Activated CD4-positive, alpha-beta memory T cell treated with anti-CD3 and anti-CD28 coated beads, Interleukin-2, amount 10 ng/mL, durations not matched to agents 7 days and 5 days (primary cell): ENCODE measurements at regions not wholly inside any gene's neighbourhood (a gene's known extent, or its start where the extent isn't known, plus 50 kb on each side); places are given as distances from the start of the nearest gene placed in this dataset.

Experiments used
- CTCF ChIA-PET: fragments of 350-600 bp; sonication (Branson Sonifier 250); formaldehyde crosslinking; loops from one replicate; lab custom pipeline; 2021; ENCODE audit warnings: antibody characterized with exemption, inconsistent platforms; lab: Charles Lee
- POLR2A ChIA-PET: fragments of 350-600 bp; sonication (Branson Sonifier 250); formaldehyde crosslinking; loops from one replicate; lab custom pipeline; 2021; ENCODE audit warnings: antibody characterized with exemption; lab: Charles Lee
- DNase-seq: peaks from one replicate; pipeline ENCODE4 v3.0.0-alpha.2; 2020
- H3K27ac Mint-ChIP-seq: one replicate; pipeline ENCODE4 v1.8.0; 2021; ENCODE audit warnings: mild to moderate bottlenecking, mixed read lengths
- H3K27me3 Mint-ChIP-seq: one replicate; pipeline ENCODE4 v1.8.0; 2021; ENCODE audit warnings: mixed read lengths
- H3K36me3 Mint-ChIP-seq: one replicate; pipeline ENCODE4 v1.8.0; 2021; ENCODE audit warnings: low read depth, mixed read lengths
- H3K4me1 Mint-ChIP-seq: one replicate; pipeline ENCODE4 v1.8.0; 2021; ENCODE audit warnings: mixed read lengths
- H3K4me3 Mint-ChIP-seq: one replicate; pipeline ENCODE4 v1.8.0; 2021; ENCODE audit warnings: mild to moderate bottlenecking, mixed read lengths
- H3K9me3 Mint-ChIP-seq: one replicate; pipeline ENCODE4 v1.8.0; 2021; ENCODE audit warnings: mixed read lengths

DNA sequence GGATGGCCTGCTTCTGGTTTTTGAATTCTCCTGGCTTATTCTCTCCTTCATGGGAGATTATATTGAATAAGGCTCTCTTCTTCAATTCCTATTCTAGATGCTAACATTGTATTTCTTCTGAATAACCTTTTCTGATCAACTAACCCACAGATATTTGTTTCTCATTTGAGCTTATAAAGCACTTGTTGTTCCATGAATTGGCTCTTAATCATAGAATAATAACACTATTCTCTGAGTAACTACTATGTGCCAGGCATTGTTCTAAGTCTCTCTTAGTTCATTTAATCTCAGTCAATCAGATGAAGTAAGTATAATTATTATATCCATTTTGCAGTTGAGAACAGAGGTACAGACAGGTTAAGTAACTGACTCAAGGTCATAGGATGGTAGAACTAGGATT lies 136.3 kb upstream of the MLIP start:
- ChIA-PET CTCF (interaction anchor here (1.6 kb wide), 1 partner anchor 14 kb away, joined by 3 read pairs; no protein-coding TSS in a partner anchor), POLR2A (no interaction called here)
- Mint-ChIP-seq H3K36me3 (no peaks in the 10 kb centered on the region), H3K27ac (no peak overlapping the region), H3K27me3 (peaks cover 7% of the 10 kb centered on the region), H3K4me1 (no peaks in the 10 kb centered on the region), H3K9me3 (no peaks in the 10 kb centered on the region), H3K4me3 (no peak overlapping the region)
- DNase-seq, result no peak

GRCh38 chr6:53975941-53976615 lies 135.2 kb upstream of the MLIP start:
- Mint-ChIP-seq H3K27me3 (peaks cover 3% of the 10 kb centered on the region), H3K9me3 (no peaks in the 10 kb centered on the region), H3K36me3 (no peaks in the 10 kb centered on the region), H3K4me3 (no peak overlapping the region), H3K4me1 (no peaks in the 10 kb centered on the region), H3K27ac (no peak overlapping the region)
- DNase-seq, result no peak
- ChIA-PET CTCF (interaction anchor here (0.7 to 1.6 kb wide), 2 partner anchors 13 to 76 kb away, joined by 3 read pairs; no protein-coding TSS in a partner anchor), POLR2A (no interaction called here)

DNA sequence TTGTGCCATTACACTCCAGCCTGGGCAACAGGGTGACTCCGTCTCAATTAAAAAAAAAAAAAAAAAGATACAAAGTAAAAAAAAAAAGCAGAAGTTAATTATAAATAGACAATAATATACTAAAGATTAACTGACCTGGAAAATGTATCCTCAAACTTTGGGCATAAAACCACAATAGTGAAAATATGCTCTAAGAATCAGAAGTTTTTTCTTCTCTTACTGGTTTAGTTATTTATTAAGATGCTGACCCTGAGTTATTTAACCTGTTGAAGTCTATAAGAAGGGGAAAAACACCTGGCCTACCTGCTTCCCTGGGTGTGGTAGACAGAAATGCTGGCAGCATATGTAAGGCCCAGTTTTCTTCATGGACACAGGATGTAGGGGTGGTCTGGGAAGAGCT lies 133.7 kb upstream of the MLIP start:
- CTCF ChIA-PET, result interaction anchor here (0.7 kb wide), 1 partner anchor 234 kb away, joined by 3 read pairs; no protein-coding TSS in a partner anchor
- Mint-ChIP-seq H3K4me3 (no peak overlapping the region), H3K27ac (no peak overlapping the region), H3K36me3 (no peaks in the 10 kb centered on the region), H3K4me1 (no peaks in the 10 kb centered on the region), H3K9me3 (no peaks in the 10 kb centered on the region), H3K27me3 (peaks cover 3% of the 10 kb centered on the region)
- POLR2A ChIA-PET, result no interaction called here
- no peak for DNase-seq

GRCh38 chr6:53979468-53980067 lies 131.7 kb upstream of the MLIP start:
- Mint-ChIP-seq H3K27ac (no peak overlapping the region), H3K36me3 (no peaks in the 10 kb centered on the region), H3K27me3 (peaks cover 3% of the 10 kb centered on the region), H3K4me3 (no peak overlapping the region), H3K9me3 (no peaks in the 10 kb centered on the region), H3K4me1 (no peaks in the 10 kb centered on the region)
- no peak for DNase-seq
- ChIA-PET POLR2A (no interaction called here), CTCF (no interaction called here)

DNA sequence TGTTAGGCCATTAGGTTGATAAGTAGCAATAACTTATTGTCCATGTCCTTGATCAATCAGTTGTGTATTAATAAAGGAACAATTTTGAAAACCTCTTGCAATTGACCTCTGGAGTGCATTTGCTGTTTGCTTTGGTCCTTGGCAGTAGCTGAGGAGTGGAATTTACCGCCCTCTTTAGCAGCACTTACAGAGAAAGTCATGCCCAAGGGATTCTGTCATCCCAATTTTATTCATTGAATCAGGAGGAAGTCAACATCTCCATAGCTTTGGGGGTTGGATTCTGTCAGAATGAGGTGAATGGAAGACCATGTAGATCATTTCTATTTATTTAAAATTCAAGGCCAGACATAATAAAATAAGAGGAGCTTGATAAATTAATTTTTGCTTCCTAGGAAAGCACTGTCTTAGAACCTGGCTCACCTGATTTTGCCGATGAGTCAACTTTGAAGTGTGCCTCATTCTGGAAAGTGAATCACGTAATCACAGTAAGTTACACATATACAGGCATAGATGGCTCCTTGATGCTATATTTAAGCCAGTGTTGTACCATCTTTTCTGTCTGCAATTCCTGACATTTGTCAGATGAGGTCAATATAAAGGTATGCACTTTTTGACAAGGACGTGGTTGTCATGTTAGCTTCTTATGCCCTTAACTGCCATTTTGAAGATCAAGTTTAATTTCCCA lies 128.7 kb upstream of the MLIP start:
- Mint-ChIP-seq H3K4me1 (no peaks in the 10 kb centered on the region), H3K9me3 (no peaks in the 10 kb centered on the region)
- CTCF ChIA-PET, result no interaction called here

DNA sequence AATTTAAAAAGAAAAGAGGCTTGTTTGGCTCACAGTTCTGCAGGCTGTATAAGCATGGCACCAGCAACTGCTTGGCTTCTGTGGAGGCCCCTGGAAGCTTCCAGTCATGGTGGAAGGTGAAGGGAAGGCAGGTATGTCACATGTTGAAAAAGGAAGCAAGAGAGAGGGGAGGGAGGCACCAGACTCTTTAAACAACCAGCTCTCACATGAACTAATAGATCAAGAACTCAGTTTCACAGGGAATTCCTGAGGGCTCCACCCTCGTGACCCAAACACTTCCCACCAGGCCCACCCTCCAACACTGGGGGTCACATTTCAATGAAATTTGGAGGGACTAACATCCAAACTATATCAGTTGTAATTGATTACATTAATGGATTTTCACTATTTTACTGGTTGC lies 127.9 kb upstream of the MLIP start:
- ChIA-PET POLR2A (no interaction called here), CTCF (no interaction called here)
- Mint-ChIP-seq H3K36me3 (no peaks in the 10 kb centered on the region), H3K27me3 (peaks cover 7% of the 10 kb centered on the region), H3K4me3 (no peak overlapping the region), H3K4me1 (no peaks in the 10 kb centered on the region), H3K9me3 (no peaks in the 10 kb centered on the region), H3K27ac (no peak overlapping the region)
- no peak for DNase-seq

More for the DNA sequence above, 128.7 kb upstream of the MLIP start:
- H3K4me3 Mint-ChIP-seq, result no peak overlapping the region
- no peak for DNase-seq
- no peaks in the 10 kb centered on the region for H3K36me3 Mint-ChIP-seq
- peaks cover 7% of the 10 kb centered on the region for H3K27me3 Mint-ChIP-seq
- POLR2A ChIA-PET, result no interaction called here
- no peak overlapping the region for H3K27ac Mint-ChIP-seq

GRCh38 chr6:53984163-53984562 lies 127.1 kb upstream of the MLIP start:
- CTCF ChIA-PET, result no interaction called here
- H3K27ac Mint-ChIP-seq, result no peak overlapping the region
- H3K27me3 Mint-ChIP-seq, result peaks cover 7% of the 10 kb centered on the region
- H3K4me3 Mint-ChIP-seq, result no peak overlapping the region
- no peaks in the 10 kb centered on the region for H3K9me3 Mint-ChIP-seq
- POLR2A ChIA-PET, result no interaction called here
- no peaks in the 10 kb centered on the region for H3K36me3 Mint-ChIP-seq
- DNase-seq, result no peak
- H3K4me1 Mint-ChIP-seq, result no peaks in the 10 kb centered on the region

GRCh38 chr6:53984581-53984980 lies 126.7 kb upstream of the MLIP start:
- no peaks in the 10 kb centered on the region for H3K9me3 Mint-ChIP-seq
- H3K4me1 Mint-ChIP-seq, result no peaks in the 10 kb centered on the region
- no peak overlapping the region for H3K27ac Mint-ChIP-seq
- no peak overlapping the region for H3K4me3 Mint-ChIP-seq
- H3K27me3 Mint-ChIP-seq, result peaks cover 9% of the 10 kb centered on the region
- no peak for DNase-seq
- no peaks in the 10 kb centered on the region for H3K36me3 Mint-ChIP-seq
- CTCF ChIA-PET, result no interaction called here
- POLR2A ChIA-PET, result no interaction called here

GRCh38 chr6:53985366-53985765 lies 125.9 kb upstream of the MLIP start:
- CTCF ChIA-PET, result no interaction called here

DNA sequence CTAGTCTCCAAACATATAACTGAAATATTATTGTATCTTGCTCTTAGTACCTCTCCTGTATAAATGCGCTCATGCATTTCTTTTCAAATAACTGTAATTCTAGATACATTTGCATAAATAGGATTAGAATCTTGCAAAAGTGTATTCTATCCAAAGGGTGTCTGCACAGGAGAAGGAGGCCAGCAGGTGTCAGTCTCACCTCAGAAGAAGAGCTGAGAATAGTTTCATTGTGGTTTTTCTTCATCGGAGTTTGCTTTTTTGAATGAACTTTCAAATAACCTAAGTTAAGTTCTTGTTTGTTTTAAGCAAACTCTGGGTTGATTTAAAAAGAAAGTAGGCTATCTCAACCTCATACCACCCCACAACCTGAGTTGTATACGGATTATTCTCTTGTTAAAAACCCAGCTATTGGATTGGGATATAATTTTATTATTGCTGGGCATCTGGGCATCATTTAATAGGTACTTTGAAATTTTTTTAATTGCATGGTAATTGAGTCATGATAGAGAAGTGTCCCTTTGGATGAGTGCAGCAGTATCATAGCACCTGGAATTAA lies 125.0 kb upstream of the MLIP start:
- no peaks in the 10 kb centered on the region for H3K36me3 Mint-ChIP-seq
- POLR2A ChIA-PET, result no interaction called here
- no peak for DNase-seq
- no peaks in the 10 kb centered on the region for H3K9me3 Mint-ChIP-seq
- CTCF ChIA-PET, result no interaction called here
- H3K4me1 Mint-ChIP-seq, result no peaks in the 10 kb centered on the region
- no peak overlapping the region for H3K27ac Mint-ChIP-seq
- H3K27me3 Mint-ChIP-seq, result peaks cover 11% of the 10 kb centered on the region
- H3K4me3 Mint-ChIP-seq, result no peak overlapping the region

More at GRCh38 chr6:53985366-53985765, 125.9 kb upstream of the MLIP start:
- DNase-seq, result no peak
- POLR2A ChIA-PET, result no interaction called here
- Mint-ChIP-seq H3K36me3 (no peaks in the 10 kb centered on the region), H3K27me3 (peaks cover 11% of the 10 kb centered on the region), H3K9me3 (no peaks in the 10 kb centered on the region), H3K27ac (no peak overlapping the region), H3K4me1 (no peaks in the 10 kb centered on the region), H3K4me3 (no peak overlapping the region)

GRCh38 chr6:53986721-53987521 lies 124.3 kb upstream of the MLIP start:
- H3K9me3 Mint-ChIP-seq, result no peaks in the 10 kb centered on the region
- H3K4me1 Mint-ChIP-seq, result no peaks in the 10 kb centered on the region
- H3K27me3 Mint-ChIP-seq, result peaks cover 11% of the 10 kb centered on the region
- H3K4me3 Mint-ChIP-seq, result no peak overlapping the region
- DNase-seq, result no peak
- ChIA-PET POLR2A (no interaction called here), CTCF (no interaction called here)
- H3K27ac Mint-ChIP-seq, result no peak overlapping the region
- no peaks in the 10 kb centered on the region for H3K36me3 Mint-ChIP-seq

DNA sequence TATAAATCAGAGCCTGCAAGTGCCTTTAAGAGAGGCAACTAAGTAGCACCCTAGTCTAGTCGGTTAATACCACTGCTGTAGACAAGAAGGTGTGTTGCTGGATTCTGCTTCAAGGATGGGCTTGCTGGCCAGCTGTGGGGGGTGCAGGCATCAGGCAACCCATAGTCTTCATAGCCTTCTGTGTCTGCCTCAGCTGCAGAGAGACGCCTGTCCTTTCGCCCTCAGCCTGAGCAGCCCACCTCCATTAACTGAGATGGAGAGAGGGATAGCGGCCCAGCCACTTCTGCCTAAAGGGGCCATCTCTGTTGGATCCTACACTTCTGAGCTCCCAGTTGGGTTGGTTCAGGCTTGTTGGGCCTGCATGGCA lies 123.7 kb upstream of the MLIP start:
- H3K27me3 Mint-ChIP-seq, result peaks cover 11% of the 10 kb centered on the region

DNA sequence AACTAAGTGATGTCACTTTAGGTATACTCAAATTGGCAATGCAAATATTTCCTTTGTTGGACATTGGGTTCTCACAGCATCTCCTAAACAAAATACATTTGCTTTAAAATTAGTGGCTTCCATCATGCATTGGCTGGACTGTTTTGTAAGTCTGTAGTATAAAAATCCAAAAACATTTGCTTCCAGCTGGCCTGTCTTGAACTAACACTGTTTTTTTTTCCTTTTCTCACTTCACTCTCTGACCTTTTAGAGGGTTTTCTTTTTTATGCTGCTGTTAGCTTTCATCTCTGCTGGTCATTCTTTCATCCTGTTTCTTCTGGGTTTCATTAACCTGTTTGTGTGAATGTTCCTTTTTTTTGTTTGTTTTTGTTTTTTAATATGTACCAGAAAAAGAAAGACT lies 121.7 kb upstream of the MLIP start:
- Mint-ChIP-seq H3K27ac (no peak overlapping the region), H3K27me3 (peaks cover 11% of the 10 kb centered on the region), H3K9me3 (no peaks in the 10 kb centered on the region), H3K4me1 (no peaks in the 10 kb centered on the region), H3K4me3 (no peak overlapping the region), H3K36me3 (no peaks in the 10 kb centered on the region)
- DNase-seq, result no peak
- CTCF ChIA-PET, result interaction anchor here (0.9 kb wide), 1 partner anchor 14 kb away, joined by 3 read pairs; no protein-coding TSS in a partner anchor
- POLR2A ChIA-PET, result no interaction called here

More for the DNA sequence above, 123.7 kb upstream of the MLIP start:
- Mint-ChIP-seq H3K36me3 (no peaks in the 10 kb centered on the region), H3K27ac (no peak overlapping the region), H3K4me3 (no peak overlapping the region), H3K9me3 (no peaks in the 10 kb centered on the region), H3K4me1 (no peaks in the 10 kb centered on the region)
- no peak for DNase-seq
- CTCF ChIA-PET, result no interaction called here
- POLR2A ChIA-PET, result no interaction called here
